HepG2 (cell line): ENCODE measurements at regions not wholly inside any gene's neighbourhood (a gene's known extent, or its start where the extent isn't known, plus 50 kb on each side); places are given as distances from the start of the nearest gene placed in this dataset.
A peak's percentile ranks its signal among the peaks of the same experiment; 100 is the strongest.

Source experiments
- ARID4A ChIP-seq: sonication (generic); formaldehyde crosslinking; IDR thresholded peaks from 2 replicates; pipeline ENCODE4 v1.5.0; 2020; ENCODE audit warnings: mild to moderate bottlenecking, missing genetic modification reagents, borderline replicate concordance
- BATF2 ChIP-seq: sonication (generic); formaldehyde crosslinking; IDR thresholded peaks from 2 replicates; pipeline ENCODE4 v1.8.0; 2022; ENCODE audit warnings: mild to moderate bottlenecking, missing genetic modification reagents, moderate library complexity
- EP300 ChIP-seq, 3 experiments: sonication (generic) in 1 of 3; formaldehyde crosslinking in 1 of 3; IDR thresholded peaks; 2 replicates each; pipeline versions ENCODE4 v1.5.1 to v1.6.1; 2011 to 2020; ENCODE audit warnings: low read depth in 2 of 3, low read length in 2 of 3, borderline replicate concordance in 1 of 3, improper control_type of control experiment in 1 of 3, mild to moderate bottlenecking in 1 of 3, missing genetic modification reagents in 1 of 3, moderate library complexity in 1 of 3
- HMG20B ChIP-seq: conservative IDR thresholded peaks from 2 replicates; pipeline ENCODE4 v1.6.1; 2016; ENCODE audit warnings: missing genetic modification reagents, missing compliant biosample characterization
- HNF4A ChIP-seq: sonication (generic); formaldehyde crosslinking; IDR thresholded peaks from 2 replicates; pipeline ENCODE4 v1.4.0; 2020; ENCODE audit warnings: missing genetic modification reagents
- MED8 ChIP-seq: sonication (generic); formaldehyde crosslinking; IDR thresholded peaks from 2 replicates; pipeline ENCODE4 v1.8.1; 2023; ENCODE audit warnings: mild to moderate bottlenecking, missing genetic modification reagents; ENCODE audit not compliant: insufficient replicate concordance
- MXD1 ChIP-seq: sonication (generic); formaldehyde crosslinking; IDR thresholded peaks from 2 replicates; pipeline ENCODE4 v1.4.0; 2020; ENCODE audit warnings: mild to moderate bottlenecking, missing genetic modification reagents
- NONO ChIP-seq, 2 experiments: fragments of 450-650 bp in 1 of 2; sonication (generic) in 1 of 2; formaldehyde crosslinking in 1 of 2; IDR thresholded peaks in 1 of 2; conservative IDR thresholded peaks in 1 of 2; 2 replicates each; pipeline versions ENCODE4 v1.6.1 to v1.8.0; 2017 to 2022; ENCODE audit warnings: mild to moderate bottlenecking in 1 of 2, missing genetic modification reagents in 1 of 2, moderate library complexity in 1 of 2
- SMC3 ChIP-seq: IDR thresholded peaks from 2 replicates; pipeline ENCODE4 v1.6.1; 2011; ENCODE audit warnings: low read length, improper control_type of control experiment
- ZFP91 ChIP-seq: sonication (generic); formaldehyde crosslinking; IDR thresholded peaks from 2 replicates; pipeline ENCODE4 v1.9.0; 2022; ENCODE audit warnings: missing genetic modification reagents, mild to moderate bottlenecking, borderline replicate concordance
- ZNF235 ChIP-seq: sonication (generic); formaldehyde crosslinking; IDR thresholded peaks from 2 replicates; pipeline ENCODE4 v1.8.1; 2023; ENCODE audit warnings: mild to moderate bottlenecking, missing genetic modification reagents, borderline replicate concordance
- ZNF501 ChIP-seq: sonication (generic); formaldehyde crosslinking; IDR thresholded peaks from 2 replicates; pipeline ENCODE4 v1.5.1; 2020; ENCODE audit warnings: mild to moderate bottlenecking, moderate library complexity, missing genetic modification reagents
- ZNF549 ChIP-seq: sonication (generic); formaldehyde crosslinking; IDR thresholded peaks from 2 replicates; pipeline ENCODE4 v1.5.0; 2020; ENCODE audit warnings: missing genetic modification reagents
- ZNF558 ChIP-seq: sonication (generic); formaldehyde crosslinking; IDR thresholded peaks from 2 replicates; pipeline ENCODE4 v1.9.0; 2022; ENCODE audit warnings: mild to moderate bottlenecking, missing genetic modification reagents, borderline replicate concordance
- ZNF672 ChIP-seq: sonication (generic); formaldehyde crosslinking; IDR thresholded peaks from 2 replicates; pipeline ENCODE4 v1.8.1; 2022; ENCODE audit warnings: missing genetic modification reagents
- ZNF687 ChIP-seq: sonication (generic); formaldehyde crosslinking; IDR thresholded peaks from 2 replicates; pipeline ENCODE4 v1.5.1; 2020; ENCODE audit warnings: mild to moderate bottlenecking, missing genetic modification reagents, moderate library complexity

GRCh38 chr6:53432318-53433161, 83.8 kb upstream of the ELOVL5 start (continued):
- TF ChIP-seq ARID4A, result peak; percentile 54; the same call in 1 of the 2 replicates
- TF ChIP-seq BATF2, result no peak
- TF ChIP-seq ZNF549, result no peak
- peak; percentile 85 for TF ChIP-seq HMG20B (CRISPR knock-in tag)
- TF ChIP-seq SMC3, result no peak
- no peak for TF ChIP-seq MED8 (CRISPR knock-in tag)
- peak; percentile 75 for TF ChIP-seq HNF4A (CRISPR knock-in tag)
- TF ChIP-seq ZNF235 (CRISPR knock-in tag), result no peak
- no peak for TF ChIP-seq ZNF687 (CRISPR knock-in tag)
- TF ChIP-seq MXD1, result no peak
- no peak for TF ChIP-seq ZNF558 (CRISPR knock-in tag)
- no peak for TF ChIP-seq ZFP91 (CRISPR knock-in tag)
- TF ChIP-seq NONO (IDR thresholded peaks at IDR 0.05), result no peak
- TF ChIP-seq NONO (CRISPR knock-in tag; conservative IDR thresholded peaks at IDR 0.05), result no peak
- no peak for TF ChIP-seq ZNF672
- TF ChIP-seq EP300 (IDR thresholded peaks at IDR 0.05; ENCODE audit: low read depth in 2 of 2, low read length in 2 of 2), result peak in 1 of 2 experiments; percentile 72; a peak in 2 of 4 replicates
- 0 out of 2 replicates have a peak, but pooled peaks have one; percentile 29 for TF ChIP-seq EP300 (CRISPR knock-in tag; IDR thresholded peaks at IDR 0.05; ENCODE audit: borderline replicate concordance)
- 0 out of 2 replicates have a peak, but pooled peaks have one; percentile 13 for TF ChIP-seq ZNF501 (CRISPR knock-in tag)
